Vagina (tissue), 2 donors: ENCODE measurements at regions not wholly inside any gene's neighbourhood (a gene's known extent, or its start where the extent isn't known, plus 50 kb on each side); places are given as distances from the start of the nearest gene placed in this dataset.
A peak's percentile ranks its signal among the peaks of the same experiment; 100 is the strongest.

Source experiments
- DNase-seq, 2 donors: peaks; one replicate each; pipeline ENCODE4 v3.0.0-alpha.2; 2017; ENCODE audit errors: extremely low spot score in 2 of 2
- H3K27ac ChIP-seq: fragments of 200-600 bp; sonication (generic); one replicate; pipeline ENCODE4 v1.5.1; 2019
- H3K27me3 ChIP-seq: fragments of 200-600 bp; sonication (generic); one replicate; pipeline ENCODE4 v1.5.1; 2019
- H3K36me3 ChIP-seq, 2 donors: fragments of 200-600 bp; sonication (generic); one replicate each; pipeline ENCODE4 v1.5.1; 2017 to 2019
- H3K4me1 ChIP-seq: fragments of 200-600 bp; sonication (generic); one replicate; pipeline ENCODE4 v1.5.1; 2019
- H3K4me3 ChIP-seq, 2 donors: fragments of 200-600 bp; sonication (generic); 1 replicate in 1 of 2; 2 replicates in 1 of 2; pipeline ENCODE4 v1.5.1; 2016 to 2019
- H3K9me3 ChIP-seq: fragments of 200-600 bp; sonication (generic); one replicate; pipeline ENCODE4 v1.5.1; 2019
- POLR2A ChIP-seq, 2 donors: fragments of 450-650 bp; IDR thresholded peaks; one replicate each; pipeline ENCODE4 v1.6.1; 2017; ENCODE audit warnings: antibody characterized with exemption in 2 of 2, mild to moderate bottlenecking in 2 of 2, moderate library complexity in 2 of 2
- POLR2AphosphoS5 ChIP-seq, 2 donors: sonication (generic); formaldehyde crosslinking; IDR thresholded peaks; one replicate each; pipeline ENCODE4 v1.9.0; 2017; ENCODE audit warnings: antibody characterized with exemption in 2 of 2, mild to moderate bottlenecking in 2 of 2, low read depth in 1 of 2; ENCODE audit not compliant: insufficient read depth in 1 of 2
- intact Hi-C: fragments of 100-400 bp; cut with DNase I; formaldehyde crosslinking; loops from one replicate; pipeline ENCODE4 v1.15.1; 2023
- TF ChIP-seq, protein P1 (sequence below), 3 experiments: fragments of 450-650 bp in 2 of 3; fragments of 200-600 bp in 1 of 3; sonication (generic) in 1 of 3; IDR thresholded peaks; one replicate each; pipeline ENCODE4 v1.5.1; 2017 to 2019; ENCODE audit warnings: antibody characterized with exemption in 3 of 3, mild to moderate bottlenecking in 2 of 3, moderate library complexity in 2 of 3

DNA sequence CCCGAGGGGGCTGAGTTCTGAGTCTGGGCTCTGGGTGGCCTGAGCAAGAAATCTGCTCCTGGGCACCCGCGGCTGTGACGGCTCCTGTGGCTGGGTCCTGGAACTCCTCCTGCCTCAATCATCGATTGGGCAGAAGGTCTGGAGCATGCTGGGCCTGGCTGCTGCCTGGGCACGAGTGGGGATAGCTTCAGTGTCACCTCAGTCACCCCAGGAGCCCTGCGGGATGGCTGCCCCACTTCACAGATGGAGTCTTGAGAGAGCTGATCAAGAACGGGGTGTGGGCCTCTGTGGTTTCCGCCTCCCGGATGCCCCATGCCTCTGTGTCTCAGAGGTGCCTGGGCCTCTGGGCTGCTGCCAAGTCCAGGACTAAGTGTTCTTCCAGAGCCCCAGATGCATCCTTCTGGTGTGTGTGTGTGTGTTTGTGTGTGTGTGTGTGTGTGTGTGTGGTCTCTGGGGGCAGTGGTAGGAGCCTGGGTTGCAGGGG is 185.6 kb upstream of the C14orf180 start:
- Histone ChIP-seq H3K9me3 (peaks cover 3% of the 10 kb centered on the region), H3K27me3 (no peaks in the 10 kb centered on the region), H3K4me1 (no peaks in the 10 kb centered on the region), H3K36me3 (no peaks in the 10 kb centered on the region), H3K4me3 (no peak overlapping the region), H3K27ac (no peak overlapping the region)
- TF ChIP-seq POLR2A (IDR thresholded peaks at IDR 0.05): no peak
- TF ChIP-seq, protein P1, sequence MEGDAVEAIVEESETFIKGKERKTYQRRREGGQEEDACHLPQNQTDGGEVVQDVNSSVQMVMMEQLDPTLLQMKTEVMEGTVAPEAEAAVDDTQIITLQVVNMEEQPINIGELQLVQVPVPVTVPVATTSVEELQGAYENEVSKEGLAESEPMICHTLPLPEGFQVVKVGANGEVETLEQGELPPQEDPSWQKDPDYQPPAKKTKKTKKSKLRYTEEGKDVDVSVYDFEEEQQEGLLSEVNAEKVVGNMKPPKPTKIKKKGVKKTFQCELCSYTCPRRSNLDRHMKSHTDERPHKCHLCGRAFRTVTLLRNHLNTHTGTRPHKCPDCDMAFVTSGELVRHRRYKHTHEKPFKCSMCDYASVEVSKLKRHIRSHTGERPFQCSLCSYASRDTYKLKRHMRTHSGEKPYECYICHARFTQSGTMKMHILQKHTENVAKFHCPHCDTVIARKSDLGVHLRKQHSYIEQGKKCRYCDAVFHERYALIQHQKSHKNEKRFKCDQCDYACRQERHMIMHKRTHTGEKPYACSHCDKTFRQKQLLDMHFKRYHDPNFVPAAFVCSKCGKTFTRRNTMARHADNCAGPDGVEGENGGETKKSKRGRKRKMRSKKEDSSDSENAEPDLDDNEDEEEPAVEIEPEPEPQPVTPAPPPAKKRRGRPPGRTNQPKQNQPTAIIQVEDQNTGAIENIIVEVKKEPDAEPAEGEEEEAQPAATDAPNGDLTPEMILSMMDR (IDR thresholded peaks at IDR 0.05): no peak
- no peak for TF ChIP-seq POLR2AphosphoS5 (IDR thresholded peaks at IDR 0.05; ENCODE audit: insufficient read depth in 1 of 2, low read depth in 1 of 2)
- DNase-seq: peak; percentile 79 to 82
- intact Hi-C loops: no loop called here

DNA sequence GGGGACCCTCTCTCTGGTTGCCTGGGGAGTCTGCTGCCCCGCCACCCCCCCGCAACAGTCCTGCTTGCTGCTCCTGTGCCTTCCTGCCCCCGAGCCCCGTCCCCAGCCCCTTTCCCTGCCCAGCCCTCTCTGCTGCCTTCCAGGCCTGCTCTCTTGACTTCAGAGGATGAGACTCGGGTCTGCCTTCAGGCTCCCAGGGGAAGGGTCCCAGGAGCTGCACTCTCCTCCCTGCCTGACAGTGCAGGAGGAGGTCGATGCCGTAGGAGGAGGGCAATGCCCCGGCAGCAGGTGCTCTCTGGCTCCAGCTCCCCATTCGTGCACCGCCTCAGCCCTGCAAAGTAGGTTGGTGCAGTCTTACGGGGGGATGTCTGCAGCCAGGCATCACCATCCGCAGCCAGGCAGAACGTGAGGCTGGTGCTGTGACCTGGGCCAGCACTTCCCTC is 185.1 kb upstream of the C14orf180 start:
- H3K27me3 ChIP-seq: no peaks in the 10 kb centered on the region
- no peaks in the 10 kb centered on the region for H3K36me3 ChIP-seq
- peak in 1 of 2 donors; percentile 44 for DNase-seq
- TF ChIP-seq POLR2AphosphoS5 (IDR thresholded peaks at IDR 0.05; ENCODE audit: insufficient read depth in 1 of 2, low read depth in 1 of 2) (no peak), POLR2A (IDR thresholded peaks at IDR 0.05) (no peak)
- TF ChIP-seq, protein P1 (IDR thresholded peaks at IDR 0.05): no peak
- intact Hi-C loops: no loop called here
- no peak overlapping the region for H3K27ac ChIP-seq
- no peaks in the 10 kb centered on the region for H3K4me1 ChIP-seq
- H3K4me3 ChIP-seq: no peak overlapping the region
- peaks cover 3% of the 10 kb centered on the region for H3K9me3 ChIP-seq

DNA sequence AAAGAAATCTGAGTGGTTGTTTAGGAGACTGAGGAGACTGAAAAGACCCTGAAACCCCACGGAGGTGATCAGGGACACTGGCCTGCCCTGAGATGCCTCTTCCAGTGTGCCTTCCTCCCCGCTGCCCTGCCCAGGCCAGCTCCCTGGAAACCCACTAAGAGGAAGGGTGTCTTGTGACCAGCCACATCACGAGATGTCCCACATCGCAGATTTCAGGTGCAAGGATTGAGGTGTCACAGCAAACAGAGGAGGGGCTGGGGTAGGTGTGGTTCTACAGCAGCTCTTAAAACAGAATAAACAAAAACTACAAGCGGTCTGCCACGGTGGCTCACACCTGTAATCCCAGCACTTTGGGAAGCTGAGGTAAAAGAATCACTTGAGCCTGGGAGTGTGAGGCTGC is 184.3 kb upstream of the C14orf180 start:
- Histone ChIP-seq H3K9me3 (peaks cover 3% of the 10 kb centered on the region), H3K27ac (no peak overlapping the region), H3K36me3 (no peaks in the 10 kb centered on the region), H3K4me1 (no peaks in the 10 kb centered on the region), H3K27me3 (no peaks in the 10 kb centered on the region), H3K4me3 (no peak overlapping the region)
- TF ChIP-seq, protein P1 (IDR thresholded peaks at IDR 0.05): no peak
- TF ChIP-seq POLR2A (IDR thresholded peaks at IDR 0.05) (no peak), POLR2AphosphoS5 (IDR thresholded peaks at IDR 0.05; ENCODE audit: insufficient read depth in 1 of 2, low read depth in 1 of 2) (no peak)
- intact Hi-C loops: no loop called here
- peak in 1 of 2 donors; percentile 25 for DNase-seq

- Histone ChIP-seq H3K27me3 (no peaks in the 10 kb centered on the region), H3K36me3 (no peaks in the 10 kb centered on the region), H3K27ac (no peak overlapping the region), H3K4me3 (no peak overlapping the region), H3K9me3 (peaks cover 3% of the 10 kb centered on the region), H3K4me1 (no peaks in the 10 kb centered on the region)
- DNase-seq: peak; percentile 64 to 85
- intact Hi-C loops: no loop called here
- TF ChIP-seq, protein P1 (IDR thresholded peaks at IDR 0.05): no peak
- TF ChIP-seq POLR2AphosphoS5 (IDR thresholded peaks at IDR 0.05; ENCODE audit: insufficient read depth in 1 of 2, low read depth in 1 of 2): no peak
- no peak for TF ChIP-seq POLR2A (IDR thresholded peaks at IDR 0.05)
These were observed 183.5 kb upstream of the C14orf180 start for GRCh38 chr14:104395941-104396681.
